HG03135 (cell line): ENCODE measurements at regions not wholly inside any gene's neighbourhood (a gene's known extent, or its start where the extent isn't known, plus 50 kb on each side); places are given as distances from the start of the nearest gene placed in this dataset.
"Not testable (repeated sequence)": the region's sequence is repeated elsewhere in the genome, so short reads cannot be mapped to it uniquely, and the experiment has no call there.

Source experiments
- ATAC-seq: cut with Tn5 transposase; IDR thresholded peaks from one replicate; pipeline ENCODE4 v1.9.1; 2021; ENCODE audit warnings: mild to moderate bottlenecking, moderate library complexity; ENCODE audit not compliant: unreplicated experiment

- no peak for ATAC-seq
These were observed 613.3 kb downstream of the BCOR start for GRCh38 chrX:39484159-39485068.

- no peak for ATAC-seq
These were observed 610.4 kb downstream of the BCOR start for GRCh38 chrX:39487166-39487968.

- no peak for ATAC-seq
These were observed 609.8 kb downstream of the BCOR start for GRCh38 chrX:39487969-39488330.

- ATAC-seq: no peak
These were observed 606.0 kb downstream of the BCOR start for GRCh38 chrX:39491548-39492297.

- ATAC-seq: no peak
These were observed 605.1 kb downstream of the BCOR start for GRCh38 chrX:39492497-39493162.

- no peak for ATAC-seq
These were observed 604.6 kb downstream of the BCOR start for GRCh38 chrX:39493168-39493567.

GRCh38 chrX:39497117-39497516 lies 600.6 kb downstream of the BCOR start:
- not testable (repeated sequence) for ATAC-seq

GRCh38 chrX:39497702-39498265 lies 600.0 kb downstream of the BCOR start:
- no peak for ATAC-seq

GRCh38 chrX:39499996-39500395 lies 597.8 kb downstream of the BCOR start:
- no peak for ATAC-seq

- ATAC-seq: no peak
These were observed 595.9 kb downstream of the BCOR start for GRCh38 chrX:39501822-39502221.

GRCh38 chrX:39502486-39502885 lies 595.3 kb downstream of the BCOR start:
- no peak for ATAC-seq

- no peak for ATAC-seq
These were observed 593.5 kb downstream of the BCOR start for GRCh38 chrX:39504227-39504626.

- ATAC-seq: no peak
These were observed 592.9 kb downstream of the BCOR start for GRCh38 chrX:39504850-39505259.

- ATAC-seq: no peak
These were observed 591.6 kb downstream of the BCOR start for GRCh38 chrX:39506131-39506530.

GRCh38 chrX:39507034-39507433 lies 590.7 kb downstream of the BCOR start:
- no peak for ATAC-seq

- no peak for ATAC-seq
These were observed 590.0 kb downstream of the BCOR start for GRCh38 chrX:39507617-39508299.

- no peak for ATAC-seq
These were observed 589.5 kb downstream of the BCOR start for GRCh38 chrX:39508300-39508692.

- no peak for ATAC-seq
These were observed 588.6 kb downstream of the BCOR start for GRCh38 chrX:39509157-39509556.

- ATAC-seq: no peak
These were observed 583.9 kb downstream of the BCOR start for GRCh38 chrX:39513836-39514235.

- ATAC-seq: no peak
These were observed 583.0 kb downstream of the BCOR start for GRCh38 chrX:39514801-39515200.
